GM18507 (cell line): ENCODE measurements at regions not wholly inside any gene's neighbourhood (a gene's known extent, or its start where the extent isn't known, plus 50 kb on each side); places are given as distances from the start of the nearest gene placed in this dataset.

Source experiments
- DNase-seq: peaks from one replicate; pipeline ENCODE4 v3.0.0; 2011; ENCODE audit warnings: low read depth; ENCODE audit not compliant: insufficient read length; ENCODE audit errors: extremely low spot score
- FAIRE-seq: peaks from 2 replicates; lab custom pipeline; 2011; peaks lifted over from hg19 to GRCh38; lab: Jason Lieb, UNC

GRCh38 chr10:107930037-107930436 lies 765.5 kb upstream of the SORCS1 start:
- DNase-seq = no peak
- FAIRE-seq = no peak

- DNase-seq = no peak
- FAIRE-seq = no peak
These were observed 760.0 kb upstream of the SORCS1 start for GRCh38 chr10:107924458-107924857.

- DNase-seq (no peak), FAIRE-seq (no peak)
These were observed 755.2 kb upstream of the SORCS1 start for GRCh38 chr10:107919626-107920235.

- no peak for DNase-seq
- FAIRE-seq = no peak
These were observed 753.7 kb upstream of the SORCS1 start for GRCh38 chr10:107918171-107918570.

- FAIRE-seq = no peak
- no peak for DNase-seq
These were observed 750.7 kb upstream of the SORCS1 start for GRCh38 chr10:107915215-107915610.

GRCh38 chr10:107914450-107915214 lies 750.1 kb upstream of the SORCS1 start:
- no peak for DNase-seq
- FAIRE-seq = no peak

GRCh38 chr10:107913317-107914294 lies 749.1 kb upstream of the SORCS1 start:
- FAIRE-seq (no peak), DNase-seq (no peak)

GRCh38 chr10:107901076-107901475 lies 736.6 kb upstream of the SORCS1 start:
- FAIRE-seq (no peak), DNase-seq (no peak)

- FAIRE-seq (no peak), DNase-seq (no peak)
These were observed 735.6 kb upstream of the SORCS1 start for GRCh38 chr10:107900131-107900530.

GRCh38 chr10:107899502-107900062 lies 735.1 kb upstream of the SORCS1 start:
- no peak for FAIRE-seq

GRCh38 chr10:107899075-107899474 lies 734.6 kb upstream of the SORCS1 start:
- DNase-seq (no peak), FAIRE-seq (no peak)

More at GRCh38 chr10:107899502-107900062, 735.1 kb upstream of the SORCS1 start:
- DNase-seq = no peak

GRCh38 chr10:107898392-107898791 lies 733.9 kb upstream of the SORCS1 start:
- FAIRE-seq = no peak

GRCh38 chr10:107894516-107894915 lies 730.0 kb upstream of the SORCS1 start:
- FAIRE-seq = no peak

More at GRCh38 chr10:107898392-107898791, 733.9 kb upstream of the SORCS1 start:
- no peak for DNase-seq

GRCh38 chr10:107889105-107889504 lies 724.6 kb upstream of the SORCS1 start:
- FAIRE-seq (no peak), DNase-seq (no peak)

More at GRCh38 chr10:107894516-107894915, 730.0 kb upstream of the SORCS1 start:
- DNase-seq = no peak

- no peak for FAIRE-seq
These were observed 715.7 kb upstream of the SORCS1 start for GRCh38 chr10:107880185-107880584.

GRCh38 chr10:107873007-107873406 lies 708.5 kb upstream of the SORCS1 start:
- no peak for FAIRE-seq

More at GRCh38 chr10:107880185-107880584, 715.7 kb upstream of the SORCS1 start:
- DNase-seq = no peak

GRCh38 chr10:107865691-107866090 lies 701.2 kb upstream of the SORCS1 start:
- FAIRE-seq (no peak), DNase-seq (no peak)

More at GRCh38 chr10:107873007-107873406, 708.5 kb upstream of the SORCS1 start:
- DNase-seq = no peak

GRCh38 chr10:107859065-107859464 lies 694.6 kb upstream of the SORCS1 start:
- FAIRE-seq (no peak), DNase-seq (no peak)

- DNase-seq (no peak), FAIRE-seq (no peak)
These were observed 691.5 kb upstream of the SORCS1 start for GRCh38 chr10:107856047-107856315.
